DMS153 treated with DMSO at 0.1 percent for 48 hours (cell line): ENCODE measurements at regions not wholly inside any gene's neighbourhood (a gene's known extent, or its start where the extent isn't known, plus 50 kb on each side); places are given as distances from the start of the nearest gene placed in this dataset.
A peak's percentile ranks its signal among the peaks of the same experiment; 100 is the strongest.
"Not testable (repeated sequence)": the region's sequence is repeated elsewhere in the genome, so short reads cannot be mapped to it uniquely, and the experiment has no call there.

Experiments
- DNase-seq: peaks from one replicate; lab custom pipeline; 2025; ENCODE audit not compliant: unreplicated experiment; lab: John Stamatoyannopoulos, UW

GRCh38 chr5:148880197-148880596, 53.8 kb downstream of the ADRB2 start:
- no peak for DNase-seq

DNA sequence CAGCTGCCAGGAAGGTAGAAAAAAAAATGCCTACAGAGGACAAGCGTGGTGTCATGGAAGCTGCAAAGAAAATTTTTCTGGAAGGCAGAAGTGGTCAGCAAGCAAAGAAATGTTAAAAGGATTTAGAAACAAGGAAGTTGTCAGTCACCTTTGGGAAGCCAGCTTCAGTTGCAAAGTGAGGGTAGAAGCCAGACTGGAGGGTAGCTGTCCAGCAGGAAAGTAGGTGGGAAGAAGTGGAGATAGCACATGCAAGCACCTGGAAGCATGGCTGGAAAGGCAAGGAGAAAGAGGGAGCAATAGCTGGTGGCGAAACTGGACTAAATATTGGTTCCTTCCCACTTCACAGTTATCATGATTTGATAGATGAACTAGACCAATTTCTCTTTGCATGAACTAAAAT, 54.3 kb downstream of the ADRB2 start:
- no peak for DNase-seq

GRCh38 chr5:148882332-148882731, 55.9 kb downstream of the ADRB2 start:
- no peak for DNase-seq

- DNase-seq: peak; percentile 2
These were observed 58.1 kb downstream of the ADRB2 start for GRCh38 chr5:148884339-148885020.

DNA sequence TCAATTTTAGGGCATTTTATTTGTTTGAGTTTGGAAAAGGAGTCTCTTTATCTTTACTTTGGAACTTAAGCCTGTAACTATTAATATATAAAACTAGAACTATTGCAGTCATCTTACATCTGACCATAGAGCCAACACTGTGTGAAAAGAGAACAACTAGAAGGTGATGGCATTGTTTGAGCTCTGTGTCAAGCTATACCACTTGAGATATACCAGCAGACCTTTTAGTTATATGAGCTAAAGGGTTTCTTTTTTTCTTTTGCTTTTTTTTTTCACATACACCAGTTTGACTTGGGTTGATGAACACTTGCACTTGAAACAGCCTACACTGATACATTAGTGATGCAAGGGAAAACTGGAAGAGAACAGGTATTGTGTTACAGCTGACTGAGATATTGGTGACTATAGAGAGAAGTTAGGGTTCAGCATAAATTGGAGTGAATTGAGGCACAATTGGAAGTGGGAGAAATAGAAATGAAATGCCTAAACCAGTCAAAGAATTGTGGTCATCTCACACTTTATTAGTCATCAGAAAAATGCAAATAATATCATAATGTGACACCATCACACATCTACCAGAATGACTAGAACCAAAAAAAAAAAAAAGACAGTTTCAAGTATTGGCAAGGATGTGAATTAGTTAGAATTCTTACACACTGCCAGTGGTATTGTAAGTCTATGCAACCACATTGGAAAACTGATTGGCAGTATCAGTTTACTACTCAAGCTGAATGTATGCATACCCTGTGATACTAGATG, 60.9 kb downstream of the ADRB2 start:
- no peak for DNase-seq

- not testable (repeated sequence) for DNase-seq
These were observed 63.5 kb downstream of the ADRB2 start for GRCh38 chr5:148889936-148890335.

DNA sequence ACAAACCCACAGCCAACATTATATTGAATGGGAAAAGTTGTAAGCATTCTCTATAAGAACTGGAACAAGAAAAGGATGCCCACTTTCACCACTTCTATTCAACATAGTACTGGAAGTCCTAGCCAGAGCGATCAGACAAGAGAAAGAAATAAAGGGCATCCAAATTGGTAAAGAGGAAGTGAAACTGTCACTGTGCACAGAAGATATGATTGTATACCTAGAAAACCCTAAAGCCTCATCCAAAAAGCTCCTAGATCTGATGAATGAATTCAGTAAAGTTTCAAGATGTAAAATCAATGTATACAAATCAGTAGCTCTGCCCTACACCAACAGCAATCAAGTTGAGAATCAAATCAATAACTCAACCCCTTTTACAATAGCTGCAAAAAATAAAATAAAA, 69.0 kb downstream of the ADRB2 start:
- DNase-seq: not testable (repeated sequence)

GRCh38 chr5:148897842-148898241, 71.4 kb downstream of the ADRB2 start:
- no peak for DNase-seq

DNA sequence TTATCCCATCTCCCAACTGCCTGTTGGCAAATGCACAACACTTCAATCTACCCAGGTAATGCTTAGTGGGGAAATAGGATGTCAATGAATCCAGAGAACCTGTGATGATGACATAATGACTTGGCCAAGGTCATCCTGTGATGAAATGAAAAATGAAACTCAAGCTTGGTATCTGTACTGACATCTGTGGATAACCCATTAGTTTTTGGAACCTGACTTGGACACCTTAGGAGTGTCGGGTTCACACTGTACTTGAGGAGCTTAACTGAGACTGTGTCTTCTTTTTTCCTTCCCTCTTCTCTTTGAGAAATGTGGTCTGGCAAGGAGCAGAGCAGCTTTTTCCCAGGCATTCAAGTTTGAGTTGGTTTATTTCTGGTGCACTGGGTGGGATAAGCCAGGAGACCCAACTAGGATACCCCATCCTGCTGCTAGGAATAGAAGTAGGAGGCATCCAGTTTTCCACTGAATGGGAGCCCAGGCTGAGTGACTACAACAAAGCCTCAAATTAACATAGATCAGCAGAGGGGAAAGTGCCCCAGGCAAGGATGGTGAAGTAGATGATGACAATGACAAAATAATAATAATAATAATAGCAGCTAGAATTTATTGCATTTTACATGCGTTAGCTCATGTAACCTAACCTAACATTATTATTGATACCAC, 72.1 kb downstream of the ADRB2 start:
- DNase-seq: no peak

DNA sequence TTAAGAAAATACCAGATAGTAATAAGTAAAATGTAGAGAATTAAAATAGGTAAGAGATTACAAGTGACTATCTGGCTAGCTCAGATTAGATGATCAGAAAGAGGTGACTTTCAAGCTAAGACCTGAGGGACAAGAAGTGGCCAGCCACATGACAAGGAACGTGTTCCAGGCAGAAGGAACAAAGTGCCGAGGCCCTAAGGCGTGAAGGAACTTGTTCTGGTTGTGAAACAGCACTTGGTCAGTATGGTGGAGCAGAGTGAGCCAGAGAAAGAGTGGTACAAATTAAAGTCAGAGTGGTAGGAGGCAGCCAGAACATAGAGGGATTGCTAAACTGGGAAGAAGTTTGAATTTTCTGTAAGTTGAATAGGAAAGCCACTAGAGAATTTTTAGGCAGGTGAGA, 73.6 kb downstream of the ADRB2 start:
- DNase-seq: no peak

GRCh38 chr5:148902478-148902877, 76.1 kb downstream of the ADRB2 start:
- DNase-seq: no peak

GRCh38 chr5:148903587-148903986, 77.2 kb downstream of the ADRB2 start:
- no peak for DNase-seq

DNA sequence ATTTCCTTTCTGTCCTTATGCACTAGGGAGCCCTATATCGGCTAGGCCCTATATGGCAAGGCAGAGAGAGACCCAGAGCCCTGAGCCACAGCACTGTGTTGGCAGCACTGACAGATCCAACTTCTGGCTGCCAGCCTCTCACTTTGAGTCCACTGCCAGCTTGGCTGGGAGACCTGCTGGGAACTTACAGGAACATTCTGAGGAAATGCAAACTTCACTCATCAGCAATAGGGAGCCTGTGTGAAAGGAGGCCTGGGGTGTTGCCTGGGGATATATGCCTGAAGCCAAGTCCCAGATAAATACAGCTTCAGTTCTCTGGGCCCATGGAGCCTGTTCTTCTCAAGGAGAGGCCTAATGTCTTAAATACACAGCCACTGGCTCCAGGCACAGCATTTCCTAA, 78.0 kb downstream of the ADRB2 start:
- no peak for DNase-seq

DNA sequence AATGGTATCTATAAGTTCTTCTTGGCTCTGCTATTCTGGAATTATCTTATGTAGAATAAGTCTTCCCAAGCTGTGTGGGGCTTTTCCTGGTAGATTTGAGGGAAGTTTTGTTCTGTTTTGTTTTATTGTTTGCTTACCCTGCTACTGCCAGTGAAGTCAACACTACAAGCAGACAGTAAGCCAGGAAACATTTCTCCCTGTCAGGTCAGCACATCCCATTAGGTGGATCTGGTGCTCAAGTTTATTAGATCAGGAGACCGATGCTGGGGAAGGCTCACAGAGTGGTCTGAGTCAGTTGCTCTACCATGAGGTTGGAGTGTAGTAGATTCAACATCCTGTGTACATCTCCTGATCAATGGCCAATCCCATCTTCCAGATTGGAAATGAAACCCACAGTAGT, 79.1 kb downstream of the ADRB2 start:
- DNase-seq: no peak

DNA sequence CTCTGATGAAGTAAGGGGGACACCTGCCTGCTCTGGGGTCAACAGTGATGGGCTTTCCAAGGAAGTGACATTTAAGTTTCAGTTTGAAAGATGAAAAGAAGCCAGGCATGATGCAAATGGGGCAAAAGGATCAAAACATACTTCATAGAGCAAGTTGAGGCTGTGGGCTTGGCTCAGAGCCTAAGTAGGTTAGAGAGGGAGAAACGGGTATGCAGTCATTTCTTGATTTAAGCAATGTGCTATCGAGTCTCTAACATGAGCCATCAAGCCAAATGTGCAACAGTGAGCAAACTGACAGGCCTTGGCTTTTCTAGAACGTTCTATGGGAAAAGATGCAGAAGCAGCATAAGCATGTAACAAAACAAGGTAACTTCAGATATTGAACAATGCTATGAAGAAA, 80.6 kb downstream of the ADRB2 start:
- no peak for DNase-seq

- no peak for DNase-seq
These were observed 82.6 kb downstream of the ADRB2 start for GRCh38 chr5:148909040-148909439.

- no peak for DNase-seq
These were observed 83.4 kb downstream of the ADRB2 start for GRCh38 chr5:148909766-148910165.

GRCh38 chr5:148910216-148910615, 83.8 kb downstream of the ADRB2 start:
- no peak for DNase-seq

- no peak for DNase-seq
These were observed 84.4 kb downstream of the ADRB2 start for GRCh38 chr5:148910686-148911361.

GRCh38 chr5:148911386-148911785, 85.0 kb downstream of the ADRB2 start:
- DNase-seq: no peak

GRCh38 chr5:148912146-148912545, 85.7 kb downstream of the ADRB2 start:
- DNase-seq: no peak
